OCI-LY1 (cell line): ENCODE measurements at regions not wholly inside any gene's neighbourhood (a gene's known extent, or its start where the extent isn't known, plus 50 kb on each side); places are given as distances from the start of the nearest gene placed in this dataset.

ENCODE experiments used
- H2AFZ ChIP-seq: fragments of 200-600 bp; sonication (generic), shearing (Covaris generic); 2 replicates; pipeline ENCODE4 v1.6.0; 2014; ENCODE audit warnings: antibody characterized with exemption, mild to moderate bottlenecking, low read length
- H3F3A ChIP-seq: fragments of 200-600 bp; sonication (generic), shearing (Covaris generic); 2 replicates; pipeline ENCODE4 v1.6.0; 2014; ENCODE audit warnings: mild to moderate bottlenecking, antibody characterized with exemption, low read length, moderate library complexity; ENCODE audit not compliant: insufficient read depth
- H3K27ac ChIP-seq: fragments of 200-600 bp; sonication (generic); 2 replicates; pipeline ENCODE4 v1.5.1; 2014; ENCODE audit warnings: low read length, mixed run types, mild to moderate bottlenecking, low read depth; ENCODE audit not compliant: poor library complexity, severe bottlenecking
- H3K27me3 ChIP-seq: fragments of 200-600 bp; sonication (generic); 2 replicates; pipeline ENCODE4 v1.6.0; 2014; ENCODE audit warnings: antibody characterized with exemption, mild to moderate bottlenecking, low read length, moderate library complexity; ENCODE audit not compliant: insufficient read depth
- H3K36me3 ChIP-seq: fragments of 200-600 bp; sonication (generic); 2 replicates; pipeline ENCODE4 v1.6.1; 2014; ENCODE audit warnings: mild to moderate bottlenecking, antibody characterized with exemption, low read length, moderate library complexity, mixed read lengths; ENCODE audit not compliant: insufficient read depth
- H3K4me1 ChIP-seq: fragments of 200-600 bp; sonication (generic); 2 replicates; pipeline ENCODE4 v1.5.1; 2014; ENCODE audit warnings: mild to moderate bottlenecking, low read length, moderate library complexity; ENCODE audit not compliant: insufficient read depth, severe bottlenecking
- H3K4me2 ChIP-seq: fragments of 200-600 bp; sonication (generic), shearing (Covaris generic); 2 replicates; pipeline ENCODE4 v1.6.1; 2014; ENCODE audit warnings: low read length
- H3K4me3 ChIP-seq: fragments of 200-600 bp; sonication (generic); 2 replicates; pipeline ENCODE4 v1.5.1; 2014; ENCODE audit warnings: low read length, low read depth, mild to moderate bottlenecking, mixed read lengths; ENCODE audit not compliant: poor library complexity, severe bottlenecking
- H3K79me2 ChIP-seq: fragments of 200-600 bp; shearing (Covaris generic); 2 replicates; pipeline ENCODE4 v1.6.1; 2016; ENCODE audit warnings: mixed run types, low read length, mixed read lengths; ENCODE audit not compliant: insufficient read depth
- H3K9ac ChIP-seq: fragments of 200-600 bp; sonication (generic), shearing (Covaris generic); 2 replicates; pipeline ENCODE4 v1.6.1; 2014; ENCODE audit warnings: mild to moderate bottlenecking, low read length, mixed read lengths
- H3K9me2 ChIP-seq: fragments of 200-600 bp; sonication (generic), shearing (Covaris generic); 2 replicates; pipeline ENCODE4 v1.6.1; 2014; ENCODE audit warnings: low read depth, mild to moderate bottlenecking, low read length, mixed read lengths
- H3K9me3 ChIP-seq: fragments of 200-600 bp; shearing (Covaris generic); 2 replicates; pipeline ENCODE4 v1.6.1; 2014; ENCODE audit warnings: low read length, mixed read lengths
- H4K20me1 ChIP-seq: fragments of 200-600 bp; sonication (generic), shearing (Covaris generic); 2 replicates; pipeline ENCODE4 v1.6.0; 2016; ENCODE audit warnings: mild to moderate bottlenecking, low read length; ENCODE audit not compliant: insufficient read depth
- CTCF ChIP-seq: fragments of 200-600 bp; sonication (generic), shearing (Covaris generic); IDR thresholded peaks from 2 replicates; pipeline ENCODE4 v1.5.1; 2017; ENCODE audit warnings: mild to moderate bottlenecking, antibody characterized with exemption, low read length, moderate library complexity, mixed read lengths
- EZH2 ChIP-seq: fragments of 200-600 bp; sonication (generic), shearing (Covaris generic); IDR thresholded peaks from 2 replicates; pipeline ENCODE4 v1.8.0; 2017; ENCODE audit warnings: borderline replicate concordance, mixed run types, mild to moderate bottlenecking, antibody characterized with exemption, low read length, moderate library complexity, mixed read lengths

DNA sequence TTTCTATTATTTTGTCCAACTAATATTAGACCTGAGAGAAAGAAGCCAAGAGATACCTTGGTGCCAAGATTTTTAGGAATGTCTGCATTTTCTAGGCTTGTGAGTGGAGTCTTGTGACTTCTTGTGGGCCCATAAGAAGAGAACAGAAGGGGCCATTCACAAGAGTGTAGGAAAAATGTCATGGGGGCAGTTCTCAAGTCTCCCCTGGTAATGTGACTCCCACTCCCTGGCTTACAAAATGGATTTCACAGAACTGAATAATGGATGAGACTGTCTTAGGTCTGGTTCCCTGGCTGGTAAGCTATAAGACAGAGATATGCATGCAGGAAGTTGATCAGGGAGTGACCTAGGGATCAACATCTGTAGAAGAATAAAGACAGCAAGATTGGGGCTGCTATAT, 181.3 kb downstream of the CBLN1 start:
- no peaks in the 10 kb centered on the region for H3K4me1 ChIP-seq
- no peak overlapping the region for H3K9ac ChIP-seq
- no peak overlapping the region for H2AFZ ChIP-seq
- no peaks in the 10 kb centered on the region for H3K9me2 ChIP-seq
- no peak overlapping the region for H3K4me2 ChIP-seq
- H3K9me3 ChIP-seq = no peaks in the 10 kb centered on the region
- H3K36me3 ChIP-seq = no peaks in the 10 kb centered on the region
- H3K27me3 ChIP-seq = no peaks in the 10 kb centered on the region
- TF ChIP-seq CTCF (no peak), EZH2 (no peak)
- no peak overlapping the region for H3K27ac ChIP-seq
- H3K4me3 ChIP-seq = no peak overlapping the region
- H4K20me1 ChIP-seq = no peaks in the 10 kb centered on the region
- H3K79me2 ChIP-seq = no peaks in the 10 kb centered on the region
- no peaks in the 10 kb centered on the region for H3F3A ChIP-seq

DNA sequence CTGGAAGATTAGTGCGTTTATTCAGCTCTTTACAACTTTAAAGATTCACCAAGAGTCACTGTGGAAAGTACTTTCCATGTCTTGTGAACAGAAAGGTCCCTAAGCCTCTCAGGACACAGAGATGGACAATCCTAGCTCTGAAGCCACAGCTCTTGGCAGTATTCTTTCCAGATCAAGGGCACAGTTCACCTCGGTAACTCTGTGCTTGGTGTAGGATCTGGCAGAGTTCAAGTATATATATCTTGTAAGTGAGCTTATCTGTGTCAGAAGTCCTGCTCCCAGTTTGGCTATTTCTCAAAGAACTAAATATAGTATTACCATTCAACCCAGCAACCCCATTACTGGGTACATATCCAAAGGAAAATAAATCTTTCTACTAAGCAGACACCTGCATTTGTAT, 183.7 kb downstream of the CBLN1 start:
- Histone ChIP-seq H4K20me1 (no peaks in the 10 kb centered on the region), H3K27ac (no peak overlapping the region), H3K79me2 (no peaks in the 10 kb centered on the region), H3F3A (no peaks in the 10 kb centered on the region), H3K4me1 (no peaks in the 10 kb centered on the region), H3K36me3 (no peaks in the 10 kb centered on the region), H3K9me2 (no peaks in the 10 kb centered on the region), H3K9me3 (no peaks in the 10 kb centered on the region), H3K27me3 (no peaks in the 10 kb centered on the region), H2AFZ (no peak overlapping the region), H3K4me3 (no peak overlapping the region), H3K9ac (no peak overlapping the region), H3K4me2 (no peak overlapping the region)
- TF ChIP-seq EZH2 (no peak), CTCF (no peak)

- Histone ChIP-seq H3K79me2 (no peaks in the 10 kb centered on the region), H3K9me2 (no peaks in the 10 kb centered on the region), H3K36me3 (no peaks in the 10 kb centered on the region), H3K4me2 (no peak overlapping the region), H3K27ac (no peak overlapping the region), H4K20me1 (no peaks in the 10 kb centered on the region), H3K4me3 (no peak overlapping the region), H3K4me1 (no peaks in the 10 kb centered on the region), H3K27me3 (no peaks in the 10 kb centered on the region), H2AFZ (no peak overlapping the region), H3K9ac (no peak overlapping the region), H3K9me3 (no peaks in the 10 kb centered on the region), H3F3A (no peaks in the 10 kb centered on the region)
- TF ChIP-seq EZH2 = no peak
- no peak for TF ChIP-seq CTCF
Observed at GRCh38 chr16:49096176-49096945, 185.3 kb downstream of the CBLN1 start.
